DMS114 treated with DMSO at 0.1 percent for 48 hours (cell line): ENCODE measurements at regions not wholly inside any gene's neighbourhood (a gene's known extent, or its start where the extent isn't known, plus 50 kb on each side); places are given as distances from the start of the nearest gene placed in this dataset.

Experiments
- DNase-seq: peaks from one replicate; lab custom pipeline; 2025; ENCODE audit not compliant: unreplicated experiment; lab: John Stamatoyannopoulos, UW

- no peak for DNase-seq
Observed at GRCh38 chr10:36336315-36336714, 694.2 kb upstream of the FZD8 start.

DNA sequence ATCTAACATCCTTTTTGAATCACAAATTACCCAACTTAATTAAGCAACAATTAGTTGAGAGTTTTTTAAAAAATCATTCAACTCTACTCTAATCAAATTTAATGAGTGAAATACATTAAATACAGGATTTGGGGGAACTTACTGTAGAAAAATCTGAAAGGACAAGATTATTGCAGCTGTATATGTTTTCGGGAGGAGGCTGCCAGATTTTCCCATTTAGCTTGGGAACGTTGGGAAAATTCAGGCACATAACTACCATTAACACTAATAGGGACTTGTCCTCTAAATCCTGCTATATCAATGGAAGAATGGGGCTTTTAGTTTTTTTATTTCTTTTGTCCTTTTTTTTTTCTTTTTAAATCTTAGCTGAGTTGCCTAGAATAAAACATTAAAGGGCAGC lies 691.4 kb upstream of the FZD8 start:
- no peak for DNase-seq

DNA sequence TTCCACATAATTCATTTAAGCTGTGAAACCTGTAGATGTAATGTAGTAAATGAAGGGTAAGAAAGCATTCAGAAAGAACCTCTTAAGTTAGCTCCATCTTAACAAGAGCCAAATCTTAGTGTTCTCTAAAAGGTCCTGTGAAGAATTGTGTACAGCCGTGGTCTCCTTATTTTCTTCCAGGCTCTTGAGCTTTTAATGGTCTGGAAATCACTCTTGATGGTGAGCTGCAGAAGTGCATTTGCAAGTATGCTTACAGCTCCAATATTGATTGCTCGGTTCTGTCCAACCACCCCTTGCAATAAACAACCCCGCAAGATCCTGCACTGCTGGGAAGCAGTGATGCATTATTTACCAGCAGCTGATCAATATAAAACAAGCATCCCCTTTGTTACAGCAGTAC lies 690.8 kb upstream of the FZD8 start:
- DNase-seq = peak; percentile 93

GRCh38 chr10:36331121-36331520 lies 689.0 kb upstream of the FZD8 start:
- no peak for DNase-seq

- no peak for DNase-seq
Observed at GRCh38 chr10:36325815-36326214, 683.7 kb upstream of the FZD8 start.

DNA sequence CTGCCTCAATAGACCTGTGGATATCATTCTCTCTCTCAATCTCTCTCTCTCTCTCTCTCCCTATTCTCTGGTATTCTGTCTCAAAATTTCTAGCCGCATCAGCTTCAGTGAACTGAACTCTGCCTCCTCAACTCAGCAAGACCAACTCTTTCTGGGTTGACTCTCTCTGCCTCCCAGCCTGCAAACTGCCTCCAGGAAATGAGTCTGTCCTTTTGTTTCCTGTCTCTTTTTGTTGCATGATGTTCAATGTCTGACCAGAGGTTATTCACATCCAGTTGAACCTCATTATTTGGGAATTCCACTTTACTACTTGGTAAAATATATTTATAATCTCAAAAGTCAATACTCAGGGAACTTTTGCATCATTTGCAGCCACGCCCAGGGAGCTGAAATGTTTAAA lies 682.7 kb upstream of the FZD8 start:
- no peak for DNase-seq

- DNase-seq = no peak
Observed at GRCh38 chr10:36313142-36313541, 671.0 kb upstream of the FZD8 start.

- DNase-seq = no peak
Observed at GRCh38 chr10:36303896-36304295, 661.8 kb upstream of the FZD8 start.

DNA sequence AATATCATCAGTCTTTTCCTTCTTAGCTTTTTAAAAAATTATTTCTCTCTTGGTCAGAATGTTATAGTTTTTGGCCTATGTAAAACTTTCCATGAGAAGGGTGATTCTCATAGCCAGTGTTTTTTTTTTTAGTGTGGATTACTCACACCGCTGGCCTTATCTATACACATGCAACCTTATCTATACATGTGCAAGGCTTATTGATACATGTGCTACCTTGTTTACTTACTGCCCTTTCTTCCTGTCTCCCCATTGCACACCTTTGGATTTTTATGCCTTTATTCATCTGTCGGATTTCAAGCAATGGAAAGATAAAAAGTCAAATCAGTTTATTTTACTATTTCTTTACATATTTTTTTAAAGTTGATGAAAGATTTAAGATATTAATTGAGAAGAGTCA lies 660.0 kb upstream of the FZD8 start:
- no peak for DNase-seq

GRCh38 chr10:36301539-36301938 lies 659.4 kb upstream of the FZD8 start:
- no peak for DNase-seq

- no peak for DNase-seq
Observed at GRCh38 chr10:36301139-36301538, 659.0 kb upstream of the FZD8 start.

- DNase-seq = no peak
Observed at GRCh38 chr10:36283827-36284226, 641.7 kb upstream of the FZD8 start.

DNA sequence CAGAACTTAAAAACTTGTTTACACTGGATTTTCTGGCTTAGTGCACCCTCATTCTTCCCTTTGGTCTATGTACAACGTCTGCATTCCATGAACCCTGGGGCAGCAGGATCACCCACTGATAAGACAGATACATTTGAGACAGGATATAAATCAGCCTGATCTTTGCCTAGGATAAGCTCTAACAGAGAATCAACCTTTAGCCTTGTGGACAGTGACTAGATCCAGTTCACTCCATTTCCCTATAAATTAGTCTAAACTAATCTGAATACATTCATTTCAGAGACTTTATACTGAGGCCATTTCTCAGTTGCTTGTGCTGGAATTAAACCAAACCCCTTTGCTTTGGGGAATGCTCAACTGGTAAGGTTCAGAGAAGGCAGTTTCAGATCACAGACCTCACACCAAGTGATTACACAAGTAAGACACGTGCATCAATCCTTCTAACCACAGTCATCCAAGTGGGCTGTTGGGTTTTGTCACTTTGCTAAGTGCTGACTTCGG lies 639.8 kb upstream of the FZD8 start:
- no peak for DNase-seq

DNA sequence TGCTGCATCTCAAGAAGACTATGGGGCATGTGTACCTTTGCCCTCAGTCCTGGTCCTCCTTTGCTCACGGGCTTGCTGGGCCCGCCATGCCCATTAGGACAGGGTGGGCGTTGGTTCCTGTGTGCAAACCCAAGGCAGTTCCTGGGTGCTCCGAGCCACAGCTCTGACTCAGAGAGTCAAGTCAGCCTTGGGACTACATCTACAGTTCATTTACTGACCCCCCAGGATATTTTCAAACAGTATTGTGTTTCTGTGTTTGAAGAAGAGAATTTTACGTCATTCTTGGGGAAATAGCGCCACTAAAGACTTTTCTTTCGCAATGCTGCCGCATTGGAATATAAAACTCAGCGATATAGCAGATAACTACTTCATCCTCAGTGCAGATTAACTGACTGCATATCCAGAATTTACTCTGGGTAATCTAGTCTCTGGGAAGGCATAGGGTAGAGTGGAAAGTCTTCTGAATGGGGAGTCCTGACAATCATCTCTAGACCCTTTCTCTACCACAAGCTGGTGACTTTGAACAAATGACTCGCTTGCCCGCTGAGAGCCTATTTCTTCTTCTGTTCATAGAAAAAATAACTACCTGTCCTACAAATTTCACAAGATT lies 638.9 kb upstream of the FZD8 start:
- DNase-seq = peak; percentile 88

- peak; percentile 94 for DNase-seq
Observed at GRCh38 chr10:36280321-36280741, 638.2 kb upstream of the FZD8 start.

GRCh38 chr10:36278176-36278575 lies 636.1 kb upstream of the FZD8 start:
- DNase-seq = peak; percentile 91

DNA sequence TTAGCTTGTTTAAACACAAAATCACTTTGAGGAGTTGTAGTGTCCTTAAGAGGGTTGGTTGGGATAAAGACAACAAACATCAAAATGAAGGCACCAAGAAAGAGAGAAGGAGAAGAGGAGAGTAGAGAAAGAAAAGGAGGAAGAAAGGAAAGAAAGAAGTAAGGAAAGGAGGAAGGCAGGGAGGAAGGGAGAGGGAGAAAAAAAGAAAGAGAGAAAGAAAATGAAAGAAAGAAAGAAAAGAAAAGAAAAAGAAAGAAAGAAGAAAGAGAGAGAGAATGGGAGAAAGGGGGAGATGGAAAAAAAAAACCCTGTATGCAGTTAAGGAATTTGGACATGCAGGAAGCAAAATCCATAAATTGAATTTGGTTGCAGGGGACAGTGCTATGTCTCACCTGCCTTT lies 635.4 kb upstream of the FZD8 start:
- DNase-seq = no peak

GRCh38 chr10:36271627-36272340 lies 629.7 kb upstream of the FZD8 start:
- no peak for DNase-seq

GRCh38 chr10:36269222-36269621 lies 627.1 kb upstream of the FZD8 start:
- no peak for DNase-seq

DNA sequence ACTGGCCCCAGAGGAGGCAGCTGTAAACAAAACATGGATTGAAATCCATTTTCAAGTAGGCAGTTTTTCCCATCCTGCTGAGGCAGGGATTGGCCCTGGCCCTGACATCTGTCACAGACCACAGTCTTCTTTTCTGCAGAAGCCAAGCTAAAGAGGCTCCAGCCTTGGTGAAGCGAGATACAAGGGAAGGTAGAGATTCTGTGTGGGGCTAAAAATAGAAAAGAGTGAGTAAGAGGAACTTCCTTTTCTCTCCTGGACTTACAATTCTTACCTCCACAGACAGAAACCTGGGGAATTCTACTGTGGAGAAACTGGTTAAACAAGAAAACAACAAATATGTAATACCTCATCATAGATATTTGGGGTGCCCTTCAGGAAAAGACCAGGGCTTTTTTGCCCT lies 624.8 kb upstream of the FZD8 start:
- no peak for DNase-seq

DNA sequence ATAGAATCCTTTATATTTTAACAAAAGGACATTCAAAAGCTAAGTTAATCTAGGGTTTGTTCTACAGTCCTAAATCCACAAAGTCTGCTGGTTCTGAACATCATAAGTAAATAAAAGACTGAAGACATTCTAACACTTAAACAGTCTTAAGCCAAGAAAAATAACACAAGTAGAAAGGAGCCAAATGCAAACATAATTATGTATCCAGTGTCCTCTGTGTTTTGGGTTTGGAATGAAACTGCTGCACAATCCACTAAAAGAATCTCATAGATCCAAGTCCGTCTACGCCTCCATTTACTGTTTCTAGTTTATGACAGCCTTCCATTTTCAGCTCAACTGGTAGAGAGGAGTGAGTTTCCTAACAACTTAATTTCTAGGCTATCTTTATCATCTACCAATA lies 623.6 kb upstream of the FZD8 start:
- peak; percentile 82 for DNase-seq

- no peak for DNase-seq
Observed at GRCh38 chr10:36263871-36264270, 621.8 kb upstream of the FZD8 start.

DNA sequence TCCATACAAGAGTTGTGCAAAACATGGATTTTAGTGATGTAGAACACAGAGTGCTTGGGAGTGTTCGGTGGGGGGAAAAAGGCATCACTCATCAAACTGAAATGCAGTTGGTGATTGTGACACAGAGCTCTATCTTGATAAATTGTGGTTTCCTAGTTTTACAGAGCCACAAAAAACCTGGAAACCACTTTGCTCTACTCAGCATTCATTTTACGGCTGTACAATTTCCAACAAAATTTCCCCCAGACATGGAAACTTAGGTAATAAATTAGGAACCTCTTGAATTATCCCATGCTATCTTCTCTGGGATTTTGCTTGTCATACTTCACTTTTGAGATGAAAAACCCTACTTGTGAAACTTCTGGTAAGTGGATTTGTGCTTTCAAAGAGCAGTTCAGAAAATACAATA lies 614.9 kb upstream of the FZD8 start:
- DNase-seq = peak; percentile 81
